A673 (cell line): ENCODE measurements at regions not wholly inside any gene's neighbourhood (a gene's known extent, or its start where the extent isn't known, plus 50 kb on each side); places are given as distances from the start of the nearest gene placed in this dataset.
"Not testable (repeated sequence)": the region's sequence is repeated elsewhere in the genome, so short reads cannot be mapped to it uniquely, and the experiment has no call there.

Experiments
- BruUV-seq: library from RNA; stranded (reverse); fragments of 400-500 nt; replicated peaks from 2 replicates; lab custom pipeline; 2021; lab: Mats Ljungman, UMichigan
- CTCF ChIA-PET: fragments of 300-600 bp; sonication (Branson Sonifier 250); formaldehyde crosslinking; loops from one replicate; lab custom pipeline; 2022; ENCODE audit warnings: antibody characterized with exemption; lab: Charles Lee
- POLR2A ChIA-PET: fragments of 300-600 bp; sonication (Branson Sonifier 250); formaldehyde crosslinking; loops from one replicate; lab custom pipeline; 2022; ENCODE audit warnings: antibody characterized with exemption; ENCODE audit not compliant: low non-redundant PET; lab: Charles Lee
- DNase-seq: peaks from one replicate; pipeline ENCODE4 v3.0.0-alpha.2; 2015; ENCODE audit warnings: low spot score
- H3K27ac ChIP-seq: fragments of 200-600 bp; sonication (generic); 2 replicates; pipeline ENCODE4 v1.5.1; 2016; ENCODE audit warnings: mixed run types, low read depth, mild to moderate bottlenecking, mixed read lengths, antibody characterized with exemption, low read length; ENCODE audit not compliant: poor library complexity, severe bottlenecking
- H3K27me3 ChIP-seq: fragments of 200-600 bp; sonication (generic); replicated peaks from 2 replicates; pipeline ENCODE4 v1.6.1; 2017; ENCODE audit warnings: mixed run types, low read depth, mild to moderate bottlenecking, mixed read lengths, antibody characterized with exemption, low read length; ENCODE audit not compliant: insufficient read depth, poor library complexity
- H3K36me3 ChIP-seq: fragments of 200-600 bp; sonication (generic); 2 replicates; pipeline ENCODE4 v1.6.1; 2016; ENCODE audit warnings: mixed run types, mild to moderate bottlenecking, mixed read lengths, antibody characterized with exemption, low read length; ENCODE audit not compliant: insufficient read depth, poor library complexity, severe bottlenecking
- H3K4me1 ChIP-seq: fragments of 200-600 bp; sonication (generic); 2 replicates; pipeline ENCODE4 v1.6.1; 2017; ENCODE audit warnings: mixed run types, mild to moderate bottlenecking, mixed read lengths, antibody characterized with exemption, low read length; ENCODE audit not compliant: insufficient read depth, poor library complexity, severe bottlenecking
- H3K4me3 ChIP-seq: fragments of 200-600 bp; sonication (generic); 2 replicates; pipeline ENCODE4 v1.5.1; 2016; ENCODE audit warnings: low read depth, mixed run types, mild to moderate bottlenecking, mixed read lengths, low read length; ENCODE audit not compliant: poor library complexity, severe bottlenecking
- H3K9me3 ChIP-seq: fragments of 200-600 bp; sonication (generic); 2 replicates; pipeline ENCODE4 v1.6.1; 2016; ENCODE audit warnings: mixed run types, low read depth, mild to moderate bottlenecking, mixed read lengths, antibody characterized with exemption, low read length; ENCODE audit not compliant: poor library complexity, severe bottlenecking
- intact Hi-C: fragments of 100-400 bp; cut with micrococcal nuclease; formaldehyde crosslinking; loops from one replicate; pipeline ENCODE4 v1.10.0; 2022; ENCODE audit not compliant: unreplicated experiment
- TF ChIP-seq, protein P1 (sequence below): fragments of 300-800, 200-600 bp; sonication (generic); conservative IDR thresholded peaks from 2 replicates; pipeline ENCODE4 v1.5.1; 2017; ENCODE audit warnings: low read depth, mild to moderate bottlenecking, antibody characterized with exemption, low read length, moderate library complexity, mixed read lengths

DNA sequence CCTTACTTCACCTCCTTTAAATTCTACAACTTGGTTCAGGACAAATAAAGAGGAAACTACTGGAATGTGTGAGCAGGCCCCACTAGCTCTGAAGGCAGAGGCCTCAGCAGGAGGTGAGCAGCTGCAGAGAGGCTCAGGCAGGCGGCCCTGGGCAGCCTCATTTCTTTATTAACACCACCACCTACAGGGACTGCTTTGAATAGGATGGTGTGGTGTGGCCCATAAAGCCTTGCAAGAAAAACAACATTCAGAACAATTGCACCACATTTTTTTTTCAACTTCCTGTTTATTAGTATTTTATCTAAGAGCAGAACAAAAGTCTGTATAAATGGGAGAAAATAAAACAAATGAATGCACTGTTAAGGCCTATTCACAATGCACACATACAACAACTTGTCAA lies 333.7 kb downstream of the BCL2L11 start:
- H3K36me3 ChIP-seq, intact Hi-C loops, H3K9me3 ChIP-seq, H3K27ac ChIP-seq, POLR2A ChIA-PET, H3K4me3 ChIP-seq, CTCF ChIA-PET, H3K4me1 ChIP-seq, H3K27me3 ChIP-seq, BruUV-seq: not testable (repeated sequence)
- TF ChIP-seq, protein P1, sequence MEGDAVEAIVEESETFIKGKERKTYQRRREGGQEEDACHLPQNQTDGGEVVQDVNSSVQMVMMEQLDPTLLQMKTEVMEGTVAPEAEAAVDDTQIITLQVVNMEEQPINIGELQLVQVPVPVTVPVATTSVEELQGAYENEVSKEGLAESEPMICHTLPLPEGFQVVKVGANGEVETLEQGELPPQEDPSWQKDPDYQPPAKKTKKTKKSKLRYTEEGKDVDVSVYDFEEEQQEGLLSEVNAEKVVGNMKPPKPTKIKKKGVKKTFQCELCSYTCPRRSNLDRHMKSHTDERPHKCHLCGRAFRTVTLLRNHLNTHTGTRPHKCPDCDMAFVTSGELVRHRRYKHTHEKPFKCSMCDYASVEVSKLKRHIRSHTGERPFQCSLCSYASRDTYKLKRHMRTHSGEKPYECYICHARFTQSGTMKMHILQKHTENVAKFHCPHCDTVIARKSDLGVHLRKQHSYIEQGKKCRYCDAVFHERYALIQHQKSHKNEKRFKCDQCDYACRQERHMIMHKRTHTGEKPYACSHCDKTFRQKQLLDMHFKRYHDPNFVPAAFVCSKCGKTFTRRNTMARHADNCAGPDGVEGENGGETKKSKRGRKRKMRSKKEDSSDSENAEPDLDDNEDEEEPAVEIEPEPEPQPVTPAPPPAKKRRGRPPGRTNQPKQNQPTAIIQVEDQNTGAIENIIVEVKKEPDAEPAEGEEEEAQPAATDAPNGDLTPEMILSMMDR, result peak; percentile 18; the same call in 1 of the 2 replicates
- DNase-seq, result peak; percentile 60

DNA sequence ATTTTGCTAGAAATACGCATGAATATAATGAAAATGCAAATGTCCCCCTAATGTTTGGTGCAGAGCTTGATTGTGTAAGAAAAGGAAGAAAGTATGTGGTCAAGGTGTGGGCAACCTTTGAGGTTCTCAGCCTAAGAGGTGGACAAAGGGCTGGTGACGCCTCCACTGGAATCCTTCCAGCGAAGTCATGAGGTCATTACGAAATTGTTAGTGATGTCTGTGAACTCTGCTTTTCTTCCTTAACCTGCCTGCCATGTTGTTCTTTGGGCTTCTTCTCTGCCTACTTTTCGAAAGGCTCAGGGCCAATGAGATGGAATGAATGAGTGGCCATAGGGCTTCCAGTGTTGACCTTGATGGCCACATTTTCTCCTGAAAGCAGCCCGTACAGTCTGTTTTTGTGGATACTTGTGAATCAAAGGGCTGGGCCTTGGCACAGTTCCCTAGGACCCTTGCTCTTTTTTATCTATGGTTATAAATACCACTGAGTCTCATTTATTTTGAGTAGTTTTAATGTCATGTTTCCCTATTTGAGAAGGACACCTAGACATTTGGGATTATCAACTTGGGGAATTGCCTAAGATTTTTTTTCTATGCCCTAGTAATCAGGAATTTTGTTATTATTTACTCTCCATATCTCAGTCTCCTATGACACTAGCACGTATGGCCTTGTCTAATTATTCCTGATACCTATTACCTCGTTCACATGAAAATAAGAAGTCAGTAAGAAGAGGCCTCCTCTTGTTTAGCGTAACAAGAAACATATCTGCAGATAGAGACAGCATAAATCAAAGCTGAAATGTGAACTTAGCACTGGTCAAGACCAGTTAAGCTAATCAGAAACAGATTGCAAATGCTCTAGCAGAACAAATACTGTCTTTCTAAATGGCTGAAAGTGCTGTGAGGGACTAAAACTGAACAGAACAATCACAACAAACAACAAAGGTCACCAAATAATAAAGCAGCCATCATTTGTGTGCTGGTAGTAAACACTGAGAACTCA lies 334.6 kb downstream of the BCL2L11 start:
- H3K4me1 ChIP-seq, H3K36me3 ChIP-seq, H3K27me3 ChIP-seq, POLR2A ChIA-PET, CTCF ChIA-PET, BruUV-seq, H3K27ac ChIP-seq, DNase-seq, H3K9me3 ChIP-seq, H3K4me3 ChIP-seq: not testable (repeated sequence)
- intact Hi-C loops, result loop anchor here (5.0 kb wide), 1 partner anchor 338 kb away; no protein-coding TSS in a partner anchor

DNA sequence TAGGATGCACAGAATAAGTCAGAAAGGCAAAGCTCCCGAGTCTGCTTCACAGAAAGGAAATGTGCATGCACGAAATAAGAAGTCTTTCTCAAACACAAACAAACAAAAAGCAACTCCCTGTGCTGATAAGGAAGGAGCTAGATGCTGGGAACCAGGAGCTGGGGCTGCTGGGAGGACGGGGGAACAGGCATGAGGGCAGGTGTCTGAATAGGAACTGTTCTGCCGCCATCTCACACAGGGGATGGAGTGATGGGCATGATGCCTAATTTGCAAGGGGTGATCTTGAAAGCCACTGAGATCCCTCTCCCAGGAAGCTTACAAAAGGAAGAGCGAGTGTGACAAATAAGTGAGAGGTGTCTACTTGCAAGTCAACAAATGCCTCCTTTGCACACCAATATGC lies 336.5 kb downstream of the BCL2L11 start:
- not testable (repeated sequence) for BruUV-seq

DNA sequence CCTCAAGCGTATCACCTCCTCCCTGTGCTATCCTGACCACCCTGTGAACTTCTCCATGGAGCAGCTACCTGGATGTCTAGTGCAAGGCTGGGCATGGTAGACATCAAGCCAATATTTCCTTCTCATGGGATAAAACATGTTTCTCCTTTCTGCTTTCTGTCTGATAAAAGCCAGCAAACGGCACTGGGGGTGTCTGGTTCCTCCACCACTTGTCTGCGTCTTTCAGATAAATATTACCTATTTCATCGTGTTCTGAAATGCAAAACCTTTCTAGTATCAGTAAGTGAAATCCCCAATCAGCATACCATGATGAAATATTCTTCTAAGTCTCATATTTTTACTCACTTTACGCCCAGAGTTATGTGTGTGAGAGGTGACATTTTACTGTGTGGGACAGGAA lies 340.2 kb downstream of the BCL2L11 start:
- H3K36me3 ChIP-seq, H3K9me3 ChIP-seq, BruUV-seq, H3K27ac ChIP-seq, H3K27me3 ChIP-seq, H3K4me1 ChIP-seq, DNase-seq, intact Hi-C loops, CTCF ChIA-PET, H3K4me3 ChIP-seq, POLR2A ChIA-PET: not testable (repeated sequence)

More for the DNA sequence above, 336.5 kb downstream of the BCL2L11 start:
- CTCF ChIA-PET, H3K36me3 ChIP-seq, DNase-seq, H3K9me3 ChIP-seq, POLR2A ChIA-PET, H3K4me3 ChIP-seq, H3K4me1 ChIP-seq, H3K27me3 ChIP-seq, H3K27ac ChIP-seq: not testable (repeated sequence)
- intact Hi-C loops, result loop anchor here (5.0 kb wide), 1 partner anchor 340 kb away; no protein-coding TSS in a partner anchor

DNA sequence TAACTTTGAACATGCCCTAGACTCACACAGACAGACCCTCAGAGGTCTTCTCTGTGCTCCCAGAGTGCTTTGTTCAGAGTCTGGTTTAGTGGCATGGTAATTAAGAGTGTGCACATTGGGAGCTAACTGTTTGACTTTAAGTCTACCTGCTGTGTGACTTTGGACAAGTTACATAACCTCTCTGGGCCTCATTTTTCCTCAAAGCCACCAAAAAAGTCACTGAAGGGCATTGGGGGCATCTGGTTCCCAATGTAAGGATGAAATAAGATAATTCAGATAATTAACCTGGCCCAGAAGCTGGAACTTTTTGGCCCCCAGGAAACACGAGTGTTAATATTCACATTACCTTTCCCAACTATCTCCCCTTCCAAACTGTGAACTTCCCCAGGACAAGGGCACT lies 341.1 kb downstream of the BCL2L11 start:
- CTCF ChIA-PET, H3K9me3 ChIP-seq, BruUV-seq, DNase-seq, H3K4me3 ChIP-seq, intact Hi-C loops, H3K36me3 ChIP-seq, H3K27ac ChIP-seq, H3K4me1 ChIP-seq, H3K27me3 ChIP-seq, POLR2A ChIA-PET: not testable (repeated sequence)

DNA sequence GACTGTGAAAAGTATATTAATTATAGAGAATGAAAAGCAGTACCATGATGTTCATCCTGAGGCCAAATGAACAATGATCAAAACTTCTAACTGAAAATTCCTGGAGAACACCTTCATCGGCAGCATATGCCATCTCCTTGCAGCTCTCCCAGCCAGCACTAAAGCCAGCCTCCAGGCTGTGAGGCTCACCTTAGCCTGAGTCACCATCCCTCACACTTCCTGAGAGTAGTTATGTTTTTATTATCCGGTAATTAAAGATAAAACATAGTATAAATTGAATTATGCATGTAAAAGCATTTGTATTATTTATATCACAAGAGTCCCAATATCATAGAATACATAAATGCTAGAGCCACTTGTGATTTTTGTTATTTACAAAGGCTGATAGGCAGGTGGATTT lies 341.9 kb downstream of the BCL2L11 start:
- H3K27ac ChIP-seq, intact Hi-C loops, H3K27me3 ChIP-seq, H3K9me3 ChIP-seq, CTCF ChIA-PET, H3K4me1 ChIP-seq, H3K4me3 ChIP-seq, BruUV-seq, DNase-seq, H3K36me3 ChIP-seq, POLR2A ChIA-PET: not testable (repeated sequence)
